Body of pancreas (tissue), 4 donors: ENCODE measurements at regions not wholly inside any gene's neighbourhood (a gene's known extent, or its start where the extent isn't known, plus 50 kb on each side); places are given as distances from the start of the nearest gene placed in this dataset.

Experiments used
- CTCF ChIP-seq, 7 experiments: fragments of 450-650 bp in 4 of 7; fragments of 200-600 bp in 3 of 7; sonication (generic) in 3 of 7; IDR thresholded peaks; one replicate each; pipeline ENCODE4 v1.5.1; 2016 to 2019; ENCODE audit warnings: antibody characterized with exemption in 7 of 7
- POLR2A ChIP-seq, 3 donors: fragments of 450-650 bp; IDR thresholded peaks; one replicate each; pipeline ENCODE4 v1.6.1; 2016; ENCODE audit warnings: antibody characterized with exemption in 3 of 3, mild to moderate bottlenecking in 2 of 3

DNA sequence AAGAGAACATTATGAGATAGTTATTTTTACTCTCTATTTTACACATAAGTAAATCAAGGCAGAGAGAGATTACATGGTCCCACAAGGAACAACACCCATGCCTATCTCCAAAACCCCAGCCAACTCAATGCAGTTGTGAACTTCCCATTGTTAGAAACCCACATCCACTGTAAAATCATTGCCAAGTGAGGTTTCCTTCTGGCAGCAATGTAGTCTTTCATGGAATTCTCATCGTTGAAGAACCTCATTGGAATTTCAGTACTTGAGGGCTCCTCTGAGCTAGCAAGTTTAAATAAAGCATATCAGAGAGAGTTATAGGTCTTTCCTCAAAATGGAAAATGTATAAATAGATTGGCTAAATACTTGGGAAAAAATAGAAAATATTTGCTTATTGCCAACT is 105.2 kb downstream of the RAD51AP2 start:
- TF ChIP-seq CTCF (IDR thresholded peaks at IDR 0.05) (no peak), POLR2A (IDR thresholded peaks at IDR 0.05) (no peak)
